ENCODE measurements at regions not wholly inside any gene's neighbourhood (a gene's known extent, or its start where the extent isn't known, plus 50 kb on each side); places are given as distances from the start of the nearest gene placed in this dataset.

DNA sequence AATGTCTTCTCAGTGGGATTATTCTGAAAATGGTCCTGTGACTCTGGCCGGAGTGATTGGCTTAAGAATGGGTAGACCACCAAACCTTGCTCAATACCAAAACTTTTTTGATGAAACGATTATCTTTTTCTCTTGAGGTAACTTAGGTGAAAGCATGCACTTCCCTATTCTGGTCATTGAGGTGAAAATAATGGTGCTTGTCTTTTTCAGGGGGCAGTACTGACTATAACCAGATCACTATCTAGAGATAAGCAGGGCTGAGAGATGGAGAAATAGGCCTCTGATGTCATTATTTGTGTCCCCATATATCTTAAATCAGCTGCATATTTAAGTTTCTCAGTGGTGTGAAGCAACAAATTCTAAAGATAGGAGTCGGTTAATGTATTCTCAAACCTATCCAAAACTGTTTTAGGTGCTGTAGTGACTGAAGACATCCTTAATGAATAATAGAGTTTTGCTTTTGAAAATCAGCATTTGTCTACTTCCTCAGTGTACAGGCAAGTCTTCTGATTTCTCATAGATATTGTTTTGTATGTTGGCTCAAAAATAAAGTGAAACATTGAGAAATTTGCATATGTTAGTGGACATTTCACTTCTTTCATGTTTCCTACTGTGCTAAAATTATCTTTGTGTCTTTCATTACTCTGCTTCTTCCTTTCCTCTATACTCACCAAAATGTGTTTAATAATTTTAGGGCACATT, 735.3 kb upstream of the ADGRL4 start:
- DNase-seq (ENCODE audit: low read depth in 1 of 2, low spot score in 1 of 2), result no peak
- H3K27ac ChIP-seq (replicated peaks), result no peak overlapping the region
- TF ChIP-seq POLR2AphosphoS5 (IDR thresholded peaks at IDR 0.05; ENCODE audit: low read depth) (no peak), GABPA (IDR thresholded peaks at IDR 0.05; ENCODE audit: low read depth) (no peak), CTCF (IDR thresholded peaks at IDR 0.05; ENCODE audit: insufficient read depth, low read length) (no peak), REST (IDR thresholded peaks at IDR 0.05; ENCODE audit: insufficient replicate concordance, low read depth) (no peak), SPI1 (IDR thresholded peaks at IDR 0.05; ENCODE audit: borderline replicate concordance, low read depth) (no peak)

DNA sequence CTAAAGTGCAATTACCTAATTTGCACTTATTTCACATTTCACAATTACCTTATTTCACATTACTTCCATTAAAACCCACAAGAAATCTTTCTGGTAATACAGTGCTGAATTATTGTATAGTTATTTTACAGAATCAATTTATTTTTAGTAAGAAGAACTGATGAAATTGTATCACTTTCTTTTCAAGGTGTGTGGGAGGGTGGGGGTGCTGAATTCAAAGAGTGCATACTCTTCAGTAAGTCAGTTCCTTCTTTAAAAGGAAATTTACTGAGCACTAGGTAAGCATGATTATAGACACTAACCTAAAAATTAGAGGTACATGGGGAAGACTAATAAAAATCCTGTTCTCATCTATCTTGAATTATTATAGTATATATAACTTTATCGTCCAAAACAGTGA, 731.6 kb upstream of the ADGRL4 start:
- Histone ChIP-seq H3K4me3 (replicated peaks; ENCODE audit: insufficient read depth, low read length) (no peak overlapping the region), H3K27ac (replicated peaks) (no peak overlapping the region), H3K27me3 (ENCODE audit: insufficient read depth, poor library complexity, severe bottlenecking) (no peaks in the 10 kb centered on the region)
- TF ChIP-seq GABPA (IDR thresholded peaks at IDR 0.05; ENCODE audit: low read depth) (no peak), REST (IDR thresholded peaks at IDR 0.05; ENCODE audit: insufficient replicate concordance, low read depth) (no peak), SPI1 (IDR thresholded peaks at IDR 0.05; ENCODE audit: borderline replicate concordance, low read depth) (no peak), CTCF (IDR thresholded peaks at IDR 0.05; ENCODE audit: insufficient read depth, low read length) (no peak)
- DNase-seq (ENCODE audit: low read depth in 1 of 2, low spot score in 1 of 2), result no peak

More for the DNA sequence above, 735.3 kb upstream of the ADGRL4 start:
- H3K27me3 ChIP-seq (ENCODE audit: insufficient read depth, poor library complexity, severe bottlenecking), result no peaks in the 10 kb centered on the region
- H3K4me3 ChIP-seq (replicated peaks; ENCODE audit: insufficient read depth, low read length), result no peak overlapping the region

- peak in 1 of 2 experiments; percentile 28 for DNase-seq (ENCODE audit: low read depth in 1 of 2, low spot score in 1 of 2)
- Histone ChIP-seq H3K27ac (replicated peaks) (no peak overlapping the region), H3K4me3 (replicated peaks; ENCODE audit: insufficient read depth, low read length) (no peak overlapping the region), H3K27me3 (ENCODE audit: insufficient read depth, poor library complexity, severe bottlenecking) (no peaks in the 10 kb centered on the region)
- TF ChIP-seq SPI1 (IDR thresholded peaks at IDR 0.05; ENCODE audit: borderline replicate concordance, low read depth) (peak; percentile 100), REST (IDR thresholded peaks at IDR 0.05; ENCODE audit: insufficient replicate concordance, low read depth) (no peak), POLR2AphosphoS5 (IDR thresholded peaks at IDR 0.05; ENCODE audit: low read depth) (no peak), CTCF (IDR thresholded peaks at IDR 0.05; ENCODE audit: insufficient read depth, low read length) (no peak), GABPA (IDR thresholded peaks at IDR 0.05; ENCODE audit: low read depth) (no peak)
Measured at GRCh38 chr1:79737193-79737592, 730.7 kb upstream of the ADGRL4 start.
